Memory B cell (primary cell): ENCODE measurements at regions not wholly inside any gene's neighbourhood (a gene's known extent, or its start where the extent isn't known, plus 50 kb on each side); places are given as distances from the start of the nearest gene placed in this dataset.

Source experiments
- ATAC-seq: fragments of 150-1000 bp; cut with Tn5 transposase; 2 replicates; pipeline ENCODE4 v1.10.0; 2021; ENCODE audit warnings: low read depth, mild to moderate bottlenecking, moderate library complexity
- DNase-seq, 2 donors: peaks; one replicate each; pipeline ENCODE4 v3.0.0; 2022; ENCODE audit warnings: low spot score in 2 of 2
- H3K27ac Mint-ChIP-seq: one replicate; pipeline ENCODE4 v1.8.0; 2022; ENCODE audit warnings: mild to moderate bottlenecking, moderate library complexity, mixed read lengths
- H3K27me3 Mint-ChIP-seq: one replicate; pipeline ENCODE4 v1.8.0; 2022; ENCODE audit warnings: mixed read lengths
- H3K36me3 Mint-ChIP-seq: one replicate; pipeline ENCODE4 v1.8.0; 2022; ENCODE audit warnings: mild to moderate bottlenecking, mixed read lengths
- H3K4me1 Mint-ChIP-seq: one replicate; pipeline ENCODE4 v1.8.0; 2022; ENCODE audit warnings: mixed read lengths
- H3K4me3 Mint-ChIP-seq: one replicate; pipeline ENCODE4 v1.8.0; 2022; ENCODE audit warnings: mild to moderate bottlenecking, moderate library complexity, mixed read lengths
- H3K9me3 Mint-ChIP-seq: one replicate; pipeline ENCODE4 v1.8.0; 2022; ENCODE audit warnings: mixed read lengths

DNA sequence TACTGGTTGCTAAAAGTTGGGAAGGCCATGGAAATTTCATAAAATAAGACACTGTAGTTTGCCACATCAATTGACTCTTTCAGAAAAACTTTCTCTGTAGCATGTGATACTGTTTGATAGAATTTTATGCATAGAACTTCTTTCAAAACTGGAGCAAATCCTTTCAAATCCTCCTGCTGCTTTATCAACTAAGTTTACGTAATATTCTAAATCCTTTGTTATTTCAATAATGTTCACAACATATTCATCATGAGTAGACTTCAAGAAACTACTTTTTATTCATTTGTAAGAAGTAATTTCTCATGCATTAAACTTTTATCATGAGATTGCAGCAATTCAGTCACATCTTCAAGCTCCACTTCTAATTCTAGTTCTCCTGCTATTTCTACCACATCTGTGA, 199.3 kb downstream of the PCDH18 start:
- no peaks in the 10 kb centered on the region for H3K36me3 Mint-ChIP-seq
- ATAC-seq (no peak), DNase-seq (no peak)
- no peak overlapping the region for H3K4me3 Mint-ChIP-seq
- H3K27me3 Mint-ChIP-seq, result no peaks in the 10 kb centered on the region
- H3K9me3 Mint-ChIP-seq, result peaks cover 8% of the 10 kb centered on the region
- H3K4me1 Mint-ChIP-seq, result no peaks in the 10 kb centered on the region
- no peak overlapping the region for H3K27ac Mint-ChIP-seq

GRCh38 chr4:137312257-137312656, 220.0 kb downstream of the PCDH18 start:
- H3K9me3 Mint-ChIP-seq, result no peaks in the 10 kb centered on the region
- H3K4me3 Mint-ChIP-seq, result no peak overlapping the region
- DNase-seq (no peak), ATAC-seq (no peak)
- no peaks in the 10 kb centered on the region for H3K36me3 Mint-ChIP-seq
- H3K27ac Mint-ChIP-seq, result no peak overlapping the region
- no peaks in the 10 kb centered on the region for H3K4me1 Mint-ChIP-seq
- no peaks in the 10 kb centered on the region for H3K27me3 Mint-ChIP-seq

DNA sequence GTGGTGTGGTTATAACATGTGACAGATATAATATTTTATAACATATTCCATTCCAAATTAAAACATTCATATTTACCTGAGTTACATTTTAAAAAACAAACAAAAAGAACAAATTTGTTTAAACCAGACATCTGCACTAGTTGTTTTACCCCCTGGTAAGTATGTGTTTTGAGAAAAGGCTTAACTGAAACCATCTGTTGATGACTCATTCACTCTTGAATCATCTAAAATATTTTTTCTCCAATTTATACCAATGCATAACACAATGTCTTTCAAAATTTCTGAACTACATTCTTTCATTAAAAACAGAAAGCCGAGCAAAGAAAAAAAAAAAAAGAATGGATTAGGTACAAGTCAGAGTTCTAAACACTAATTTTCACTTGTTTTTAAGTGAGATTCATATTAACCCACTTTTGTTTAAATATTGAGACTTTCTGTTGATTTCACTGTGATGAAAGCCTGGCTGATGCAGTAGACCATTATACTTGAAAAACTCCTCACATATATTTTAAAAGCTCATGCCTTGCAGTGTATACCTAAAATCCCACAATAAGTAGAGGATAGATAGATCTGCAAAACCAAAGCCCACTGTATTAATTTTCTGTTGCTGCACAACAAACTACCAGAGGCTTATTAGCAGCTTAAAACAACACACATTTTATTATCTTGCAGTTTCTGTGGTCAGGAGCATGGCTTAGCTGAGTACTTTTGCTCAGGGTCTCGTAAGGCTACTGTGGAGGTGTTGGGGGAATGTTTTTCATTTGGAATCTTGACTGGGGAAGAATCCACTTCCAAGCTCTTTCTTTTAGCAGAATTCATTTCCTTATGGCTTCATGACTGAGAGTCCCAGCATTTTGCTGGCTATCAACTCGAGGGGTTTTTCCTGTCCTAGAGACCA, 221.5 kb downstream of the PCDH18 start:
- no peak for ATAC-seq
- DNase-seq, result no peak
- Mint-ChIP-seq H3K36me3 (no peaks in the 10 kb centered on the region), H3K4me1 (no peaks in the 10 kb centered on the region), H3K27me3 (no peaks in the 10 kb centered on the region), H3K27ac (no peak overlapping the region), H3K4me3 (no peak overlapping the region), H3K9me3 (no peaks in the 10 kb centered on the region)

DNA sequence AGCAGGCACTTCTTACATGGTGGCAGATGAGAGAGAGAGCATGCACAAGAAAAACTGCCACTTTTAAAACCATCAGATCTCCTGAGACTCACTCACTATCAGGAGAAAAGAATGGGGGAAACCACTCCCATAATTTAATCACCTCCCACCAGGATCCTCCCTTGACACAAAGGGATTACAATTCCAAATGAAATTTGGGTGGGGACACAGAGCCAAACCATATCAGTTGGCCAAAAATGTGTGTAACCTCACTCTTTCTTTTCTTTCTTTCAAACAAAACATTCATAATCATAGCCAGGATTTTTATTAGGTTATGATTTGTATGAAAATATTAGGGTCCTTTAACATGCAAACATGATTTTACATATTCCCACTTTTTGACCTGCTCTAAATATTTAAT, 222.1 kb downstream of the PCDH18 start:
- Mint-ChIP-seq H3K4me3 (no peak overlapping the region), H3K4me1 (no peaks in the 10 kb centered on the region), H3K9me3 (no peaks in the 10 kb centered on the region), H3K36me3 (no peaks in the 10 kb centered on the region), H3K27ac (no peak overlapping the region), H3K27me3 (no peaks in the 10 kb centered on the region)
- DNase-seq, result no peak
- ATAC-seq, result no peak

DNA sequence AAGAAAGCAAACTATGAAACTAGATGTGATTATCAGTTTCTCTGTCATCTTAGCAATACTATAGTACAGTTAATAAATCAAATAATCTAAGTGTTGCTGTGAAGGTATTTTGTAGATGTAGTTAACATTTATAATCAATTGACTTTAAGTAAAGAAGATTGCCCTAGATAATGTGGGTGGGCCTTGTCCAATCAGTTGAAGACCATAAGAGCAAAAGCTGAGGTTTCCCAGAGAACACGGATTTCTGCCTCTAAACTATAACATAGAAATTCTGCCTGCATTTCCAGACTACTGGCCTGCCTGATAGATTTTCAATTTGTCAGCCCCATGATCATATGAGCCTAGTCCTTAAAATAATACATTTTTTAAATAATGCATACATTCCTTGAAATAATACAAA, 222.9 kb downstream of the PCDH18 start:
- H3K9me3 Mint-ChIP-seq, result no peaks in the 10 kb centered on the region
- no peak overlapping the region for H3K4me3 Mint-ChIP-seq
- ATAC-seq (no peak), DNase-seq (no peak)
- no peaks in the 10 kb centered on the region for H3K27me3 Mint-ChIP-seq
- no peaks in the 10 kb centered on the region for H3K36me3 Mint-ChIP-seq
- no peaks in the 10 kb centered on the region for H3K4me1 Mint-ChIP-seq
- no peak overlapping the region for H3K27ac Mint-ChIP-seq

DNA sequence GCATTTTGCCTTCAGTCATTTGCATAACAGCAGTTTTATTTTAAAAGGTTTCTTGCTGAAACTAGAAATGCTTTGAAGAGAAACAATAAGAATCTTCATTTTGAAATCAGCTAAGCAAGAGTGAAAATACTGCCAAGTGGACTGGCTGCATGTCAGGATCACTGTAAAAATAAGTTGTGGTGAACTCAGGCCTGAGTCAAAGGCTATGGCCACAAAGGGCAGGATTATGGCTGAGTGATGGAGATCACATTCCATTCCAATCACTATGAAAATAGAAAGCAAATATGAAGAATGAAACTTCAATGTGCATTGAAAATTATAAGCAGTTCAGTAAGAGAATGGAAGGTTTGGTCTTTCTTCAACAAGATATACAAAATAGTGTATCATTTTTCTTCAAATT, 224.5 kb downstream of the PCDH18 start:
- no peak overlapping the region for H3K4me3 Mint-ChIP-seq
- H3K4me1 Mint-ChIP-seq, result no peaks in the 10 kb centered on the region
- no peaks in the 10 kb centered on the region for H3K27me3 Mint-ChIP-seq
- no peak for ATAC-seq
- peaks cover 5% of the 10 kb centered on the region for H3K9me3 Mint-ChIP-seq
- DNase-seq, result no peak
- no peaks in the 10 kb centered on the region for H3K36me3 Mint-ChIP-seq
- H3K27ac Mint-ChIP-seq, result no peak overlapping the region

DNA sequence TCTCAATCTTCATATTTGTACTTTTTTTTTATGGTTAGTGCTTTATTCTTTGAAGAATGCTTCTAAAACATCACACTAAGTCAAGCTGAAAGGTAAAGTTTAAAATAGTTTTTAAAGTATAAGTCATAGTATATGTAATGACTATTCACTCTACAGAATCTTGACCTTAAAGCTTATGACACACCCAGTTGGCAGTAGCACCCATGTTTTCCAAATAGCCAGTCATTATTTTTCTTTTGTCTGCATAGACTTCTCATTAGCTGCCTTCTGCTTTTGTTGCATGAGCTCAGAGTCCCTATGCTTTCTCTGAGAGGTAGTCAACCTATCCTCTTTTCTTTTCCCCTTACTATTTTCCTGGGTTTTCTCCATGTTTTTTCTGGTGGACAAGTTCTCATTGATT, 231.5 kb downstream of the PCDH18 start:
- Mint-ChIP-seq H3K36me3 (no peaks in the 10 kb centered on the region), H3K9me3 (peaks cover 16% of the 10 kb centered on the region), H3K4me1 (no peaks in the 10 kb centered on the region), H3K4me3 (no peak overlapping the region), H3K27me3 (no peaks in the 10 kb centered on the region), H3K27ac (no peak overlapping the region)
- no peak for ATAC-seq
- DNase-seq, result no peak

GRCh38 chr4:137299281-137299680, 233.0 kb downstream of the PCDH18 start:
- Mint-ChIP-seq H3K27ac (no peak overlapping the region), H3K36me3 (no peaks in the 10 kb centered on the region), H3K27me3 (no peaks in the 10 kb centered on the region), H3K4me3 (no peak overlapping the region), H3K4me1 (no peaks in the 10 kb centered on the region), H3K9me3 (peaks cover 18% of the 10 kb centered on the region)
- DNase-seq, result no peak
- ATAC-seq, result no peak

- Mint-ChIP-seq H3K36me3 (no peaks in the 10 kb centered on the region), H3K9me3 (peaks cover 9% of the 10 kb centered on the region), H3K4me3 (no peak overlapping the region), H3K4me1 (no peaks in the 10 kb centered on the region), H3K27ac (no peak overlapping the region), H3K27me3 (no peaks in the 10 kb centered on the region)
- DNase-seq (no peak), ATAC-seq (no peak)
Observed at GRCh38 chr4:137293281-137293680, 239.0 kb downstream of the PCDH18 start.

DNA sequence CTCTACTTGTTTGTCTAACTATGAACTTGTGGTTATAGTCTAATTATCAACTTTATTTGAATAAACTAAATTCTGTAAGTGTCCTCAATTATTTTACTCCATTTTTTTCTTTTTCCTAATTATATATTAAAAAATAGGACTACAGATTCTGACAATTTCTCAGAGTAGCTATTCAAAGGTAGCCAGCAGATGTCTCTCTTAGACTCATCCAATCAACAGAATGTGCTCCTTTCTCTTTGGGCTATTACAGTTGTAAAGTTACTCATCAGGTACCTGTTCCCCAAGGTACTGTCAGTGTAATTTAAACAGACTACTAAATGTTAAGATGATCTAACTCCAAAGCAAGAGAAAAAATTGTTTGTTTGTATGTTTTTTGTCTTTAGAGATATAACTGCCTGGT, 248.6 kb downstream of the PCDH18 start:
- no peak for ATAC-seq
- no peak overlapping the region for H3K27ac Mint-ChIP-seq
- no peak overlapping the region for H3K4me3 Mint-ChIP-seq
- H3K36me3 Mint-ChIP-seq, result no peaks in the 10 kb centered on the region
- peaks cover 5% of the 10 kb centered on the region for H3K9me3 Mint-ChIP-seq
- no peaks in the 10 kb centered on the region for H3K27me3 Mint-ChIP-seq
- H3K4me1 Mint-ChIP-seq, result no peaks in the 10 kb centered on the region
- DNase-seq, result no peak

- Mint-ChIP-seq H3K36me3 (no peaks in the 10 kb centered on the region), H3K27ac (no peak overlapping the region), H3K4me1 (no peaks in the 10 kb centered on the region), H3K9me3 (peaks cover 3% of the 10 kb centered on the region), H3K4me3 (no peak overlapping the region), H3K27me3 (no peaks in the 10 kb centered on the region)
- ATAC-seq, result no peak
- DNase-seq, result no peak
Observed at GRCh38 chr4:137278431-137278830, 253.9 kb downstream of the PCDH18 start.

GRCh38 chr4:137274404-137274803, 257.9 kb downstream of the PCDH18 start:
- H3K36me3 Mint-ChIP-seq, result no peaks in the 10 kb centered on the region
- no peak overlapping the region for H3K4me3 Mint-ChIP-seq
- no peaks in the 10 kb centered on the region for H3K27me3 Mint-ChIP-seq
- H3K4me1 Mint-ChIP-seq, result no peaks in the 10 kb centered on the region
- no peak for DNase-seq
- no peak for ATAC-seq
- peaks cover 5% of the 10 kb centered on the region for H3K9me3 Mint-ChIP-seq
- H3K27ac Mint-ChIP-seq, result no peak overlapping the region

- ATAC-seq, result no peak
- Mint-ChIP-seq H3K4me3 (no peak overlapping the region), H3K4me1 (no peaks in the 10 kb centered on the region), H3K9me3 (peaks cover 4% of the 10 kb centered on the region), H3K27me3 (no peaks in the 10 kb centered on the region), H3K27ac (no peak overlapping the region), H3K36me3 (no peaks in the 10 kb centered on the region)
- DNase-seq, result no peak
Observed at GRCh38 chr4:137267024-137267423, 265.3 kb downstream of the PCDH18 start.

DNA sequence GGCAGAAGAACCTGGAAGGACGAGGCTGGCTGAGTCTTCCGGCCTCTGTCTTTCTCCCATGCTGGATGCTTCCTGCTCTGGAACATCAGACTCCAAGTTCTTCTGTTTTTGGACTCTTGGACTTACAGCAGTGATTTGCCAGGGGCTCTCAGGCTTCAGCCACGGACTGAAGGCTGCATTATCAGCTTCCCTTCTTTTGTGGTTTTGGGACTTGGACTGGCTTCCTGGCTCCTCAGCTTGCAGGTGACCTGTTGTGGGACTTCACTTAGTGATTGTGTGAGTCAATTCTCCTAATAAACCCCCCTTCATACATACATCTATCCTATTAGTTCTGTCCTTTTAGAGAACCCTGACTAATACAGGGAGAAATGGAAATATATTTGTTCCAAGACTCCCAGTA, 265.8 kb downstream of the PCDH18 start:
- H3K4me3 Mint-ChIP-seq, result no peak overlapping the region
- ATAC-seq (no peak), DNase-seq (no peak)
- H3K36me3 Mint-ChIP-seq, result no peaks in the 10 kb centered on the region
- no peaks in the 10 kb centered on the region for H3K27me3 Mint-ChIP-seq
- H3K4me1 Mint-ChIP-seq, result no peaks in the 10 kb centered on the region
- H3K9me3 Mint-ChIP-seq, result peaks cover 4% of the 10 kb centered on the region
- no peak overlapping the region for H3K27ac Mint-ChIP-seq

DNA sequence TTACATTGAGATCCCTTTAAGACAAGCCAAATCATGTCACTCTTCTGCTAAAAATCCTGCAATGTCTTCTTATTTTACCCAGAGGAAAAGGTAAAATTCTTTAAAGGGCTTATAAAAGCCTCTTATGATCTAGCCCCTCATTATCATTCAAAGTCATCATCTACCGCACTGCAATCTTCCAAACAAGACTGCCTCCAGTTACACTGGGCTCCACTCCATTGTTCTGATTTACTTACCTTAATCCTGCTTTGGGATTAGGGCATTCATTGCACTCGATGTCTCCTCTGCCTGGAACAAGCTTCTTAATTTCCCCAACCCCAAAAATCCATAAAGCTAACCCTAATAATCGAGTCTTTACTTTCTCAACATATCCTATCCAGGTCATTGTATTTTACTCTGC, 269.1 kb downstream of the PCDH18 start:
- H3K27ac Mint-ChIP-seq, result no peak overlapping the region
- H3K27me3 Mint-ChIP-seq, result no peaks in the 10 kb centered on the region
- peaks cover 2% of the 10 kb centered on the region for H3K9me3 Mint-ChIP-seq
- ATAC-seq (no peak), DNase-seq (no peak)
- no peak overlapping the region for H3K4me3 Mint-ChIP-seq
- no peaks in the 10 kb centered on the region for H3K36me3 Mint-ChIP-seq
- no peaks in the 10 kb centered on the region for H3K4me1 Mint-ChIP-seq
